Esophagus muscularis mucosa (tissue), 4 donors: ENCODE measurements at regions not wholly inside any gene's neighbourhood (a gene's known extent, or its start where the extent isn't known, plus 50 kb on each side); places are given as distances from the start of the nearest gene placed in this dataset.

ENCODE experiments used
- DNase-seq: peaks from one replicate; pipeline ENCODE4 v3.0.0-alpha.2; 2017; ENCODE audit errors: extremely low spot score
- H3K27ac ChIP-seq, 4 donors: fragments of 200-600 bp; sonication (generic); replicated peaks in 1 of 4; 1 replicate in 3 of 4; 2 replicates in 1 of 4; pipeline ENCODE4 v1.5.1; 2016 to 2019; ENCODE audit warnings: mild to moderate bottlenecking in 1 of 4
- H3K27me3 ChIP-seq, 4 donors: fragments of 200-600 bp; sonication (generic); one replicate each; pipeline versions ENCODE4 v1.5.1 to v1.6.0; 2016 to 2019
- H3K36me3 ChIP-seq, 4 donors: fragments of 200-600 bp; sonication (generic); one replicate each; pipeline ENCODE4 v1.5.1; 2016 to 2019
- H3K4me1 ChIP-seq, 4 donors: fragments of 200-600 bp; sonication (generic); one replicate each; pipeline ENCODE4 v1.5.1; 2016 to 2019
- H3K4me3 ChIP-seq, 4 donors: fragments of 200-600 bp; sonication (generic); 1 replicate in 2 of 4; 2 replicates in 2 of 4; pipeline ENCODE4 v1.5.1; 2016 to 2019; ENCODE audit warnings: mild to moderate bottlenecking in 4 of 4, moderate library complexity in 1 of 4
- H3K9me3 ChIP-seq, 4 donors: fragments of 200-600 bp; sonication (generic); 1 replicate in 3 of 4; 2 replicates in 1 of 4; pipeline ENCODE4 v1.5.1; 2016 to 2019
- CTCF ChIP-seq, 3 experiments: fragments of 200-600 bp in 2 of 3; fragments of 450-650 bp in 1 of 3; sonication (generic) in 2 of 3; IDR thresholded peaks; one replicate each; pipeline ENCODE4 v1.5.1; 2017 to 2019; ENCODE audit warnings: antibody characterized with exemption in 3 of 3, mild to moderate bottlenecking in 2 of 3, moderate library complexity in 1 of 3
- EP300 ChIP-seq: sonication (generic); formaldehyde crosslinking; IDR thresholded peaks from one replicate; pipeline ENCODE4 v1.6.1; 2017; ENCODE audit warnings: antibody characterized with exemption
- POLR2A ChIP-seq: fragments of 450-650 bp; IDR thresholded peaks from one replicate; pipeline ENCODE4 v1.6.1; 2017; ENCODE audit warnings: antibody characterized with exemption, moderate library complexity, mild to moderate bottlenecking, low read depth
- POLR2AphosphoS5 ChIP-seq, 2 donors: sonication (generic); formaldehyde crosslinking; IDR thresholded peaks; one replicate each; pipeline ENCODE4 v1.6.1; 2017; ENCODE audit warnings: antibody characterized with exemption in 2 of 2
- WGBS: methylation state at CpG from one replicate; pipeline ENCODE4 v1.1.5; 2018; 5-methylcytosine and 5-hydroxymethylcytosine counted together
- intact Hi-C: fragments of 100-400 bp; cut with DNase I; formaldehyde crosslinking; loops from one replicate; pipeline ENCODE4 v1.15.1; 2023

- Histone ChIP-seq H3K36me3 (peaks cover 0 to 26% (median 11%) of the 10 kb centered on the region in 4 donors), H3K4me3 (no peak overlapping the region), H3K4me1 (peaks cover 2 to 8% (median 6%) of the 10 kb centered on the region in 4 donors), H3K9me3 (no peaks in the 10 kb centered on the region), H3K27me3 (no peaks in the 10 kb centered on the region), H3K27ac (no peak overlapping the region)
- intact Hi-C loops = no loop called here
- no peak for DNase-seq
- TF ChIP-seq POLR2A (no peak), CTCF (IDR thresholded peaks at IDR 0.05) (no peak), EP300 (no peak), POLR2AphosphoS5 (IDR thresholded peaks at IDR 0.05) (no peak)
- 86% methylated on average over 6 of the region's 6 CpGs for WGBS
Observed at GRCh38 chr6:144576871-144577270, 291.7 kb downstream of the UTRN start.

- 94% methylated on average over 7 of the region's 7 CpGs for WGBS
- no peak overlapping the region for H3K4me3 ChIP-seq
- H3K9me3 ChIP-seq = no peaks in the 10 kb centered on the region
- DNase-seq = no peak
- no peak overlapping the region for H3K27ac ChIP-seq
- H3K4me1 ChIP-seq = peaks cover 20 to 26% (median 23%) of the 10 kb centered on the region in 4 donors
- peaks cover 0 to 22% (median 9%) of the 10 kb centered on the region in 4 donors for H3K36me3 ChIP-seq
- TF ChIP-seq POLR2AphosphoS5 (IDR thresholded peaks at IDR 0.05) (no peak), EP300 (no peak), POLR2A (no peak), CTCF (IDR thresholded peaks at IDR 0.05) (no peak)
- intact Hi-C loops = no loop called here
- H3K27me3 ChIP-seq = no peaks in the 10 kb centered on the region
Observed at GRCh38 chr6:144578385-144579350, 293.5 kb downstream of the UTRN start.

GRCh38 chr6:144580039-144580438 is 294.9 kb downstream of the UTRN start:
- Histone ChIP-seq H3K4me1 (peaks cover 20 to 28% (median 25%) of the 10 kb centered on the region in 4 donors), H3K27ac (no peak overlapping the region), H3K4me3 (no peak overlapping the region), H3K27me3 (no peaks in the 10 kb centered on the region), H3K9me3 (no peaks in the 10 kb centered on the region), H3K36me3 (peaks cover 0 to 18% (median 9%) of the 10 kb centered on the region in 4 donors)
- intact Hi-C loops = loop anchor here (5.0 to 10.0 kb wide), 3 partner anchors 355 to 637 kb away; no protein-coding TSS in a partner anchor
- TF ChIP-seq EP300 (no peak), POLR2AphosphoS5 (IDR thresholded peaks at IDR 0.05) (no peak), POLR2A (no peak), CTCF (IDR thresholded peaks at IDR 0.05) (no peak)
- 51% methylated on average over 3 of the region's 3 CpGs for WGBS
- DNase-seq = no peak

- H3K27me3 ChIP-seq = no peaks in the 10 kb centered on the region
- H3K9me3 ChIP-seq = no peaks in the 10 kb centered on the region
- H3K27ac ChIP-seq = no peak overlapping the region
- no peak for DNase-seq
- H3K4me1 ChIP-seq = peaks cover 20 to 28% (median 27%) of the 10 kb centered on the region in 4 donors
- no peak overlapping the region for H3K4me3 ChIP-seq
- TF ChIP-seq CTCF (IDR thresholded peaks at IDR 0.05) = no peak
- TF ChIP-seq POLR2A = no peak
- no peak for TF ChIP-seq EP300
- no peak for TF ChIP-seq POLR2AphosphoS5 (IDR thresholded peaks at IDR 0.05)
- peaks cover 0 to 18% (median 9%) of the 10 kb centered on the region in 4 donors for H3K36me3 ChIP-seq
- intact Hi-C loops = loop anchor here (5.0 to 10.0 kb wide), 3 partner anchors 354 to 637 kb away; no protein-coding TSS in a partner anchor
- 89% methylated on average over 1 of the region's 1 CpG for WGBS
Observed at GRCh38 chr6:144580771-144581170, 295.6 kb downstream of the UTRN start.
